HG03439 (cell line): ENCODE measurements at regions not wholly inside any gene's neighbourhood (a gene's known extent, or its start where the extent isn't known, plus 50 kb on each side); places are given as distances from the start of the nearest gene placed in this dataset.
"Not testable (repeated sequence)": the region's sequence is repeated elsewhere in the genome, so short reads cannot be mapped to it uniquely, and the experiment has no call there.

Source experiments
- ATAC-seq: cut with Tn5 transposase; IDR thresholded peaks from one replicate; pipeline ENCODE4 v1.9.1; 2021; ENCODE audit warnings: mild to moderate bottlenecking, moderate library complexity; ENCODE audit not compliant: unreplicated experiment

DNA sequence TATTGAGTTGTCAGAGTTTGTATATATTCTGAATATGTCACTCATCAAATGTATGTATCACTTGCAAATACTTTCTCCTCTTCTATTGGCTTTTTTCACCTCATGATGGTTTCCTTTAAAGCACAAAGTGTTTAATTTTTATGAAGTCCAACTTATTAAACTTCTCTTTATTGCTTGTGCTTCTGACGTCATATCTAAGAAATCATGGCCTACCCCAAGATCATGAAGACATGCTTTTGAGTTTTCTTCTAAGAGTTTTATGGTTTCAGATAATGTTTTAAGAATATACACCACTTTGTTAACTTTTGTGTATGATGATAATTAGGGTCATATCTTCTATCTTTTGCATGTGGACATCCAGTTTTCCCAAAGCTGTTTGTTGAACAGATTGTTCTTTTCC is 417.2 kb upstream of the ATP10A start:
- no peak for ATAC-seq

DNA sequence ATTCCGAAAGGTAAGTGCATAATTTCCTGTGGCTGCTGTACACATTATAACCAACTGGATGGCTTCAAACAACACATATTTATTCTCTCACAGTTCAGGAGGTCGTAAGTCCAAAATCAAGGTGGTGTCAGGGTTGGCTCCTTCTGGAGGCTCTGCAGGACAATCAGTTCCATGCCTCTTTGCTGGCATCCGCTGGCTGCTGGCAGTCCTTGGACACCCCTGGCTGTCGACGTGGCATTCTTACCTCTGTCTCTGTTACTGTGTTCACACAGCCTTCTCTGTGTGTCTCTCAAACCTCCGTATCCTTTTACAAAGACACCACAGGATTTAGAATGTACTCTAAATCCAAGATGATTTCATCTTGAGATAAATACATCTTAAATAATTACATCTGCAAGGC is 398.8 kb upstream of the ATP10A start:
- no peak for ATAC-seq

DNA sequence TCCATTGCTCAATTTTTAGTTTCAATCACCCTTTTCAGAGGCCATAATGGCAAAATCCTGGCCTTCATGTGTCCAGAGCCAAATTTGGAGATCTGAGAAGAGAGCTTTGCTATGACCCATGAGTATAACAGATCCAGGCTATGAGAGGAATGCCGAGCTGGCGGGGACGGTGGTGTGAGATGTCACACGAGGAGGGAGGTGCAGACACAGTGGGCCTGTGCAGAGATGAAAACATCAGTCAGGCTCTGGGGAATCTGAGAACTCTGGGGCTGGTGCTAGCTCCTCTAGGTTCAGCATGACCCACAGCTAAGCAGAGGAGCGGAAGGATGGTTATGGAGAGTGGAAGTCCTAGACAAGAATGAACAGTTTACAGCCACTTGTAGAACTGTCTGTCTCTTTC is 398.3 kb upstream of the ATP10A start:
- no peak for ATAC-seq

DNA sequence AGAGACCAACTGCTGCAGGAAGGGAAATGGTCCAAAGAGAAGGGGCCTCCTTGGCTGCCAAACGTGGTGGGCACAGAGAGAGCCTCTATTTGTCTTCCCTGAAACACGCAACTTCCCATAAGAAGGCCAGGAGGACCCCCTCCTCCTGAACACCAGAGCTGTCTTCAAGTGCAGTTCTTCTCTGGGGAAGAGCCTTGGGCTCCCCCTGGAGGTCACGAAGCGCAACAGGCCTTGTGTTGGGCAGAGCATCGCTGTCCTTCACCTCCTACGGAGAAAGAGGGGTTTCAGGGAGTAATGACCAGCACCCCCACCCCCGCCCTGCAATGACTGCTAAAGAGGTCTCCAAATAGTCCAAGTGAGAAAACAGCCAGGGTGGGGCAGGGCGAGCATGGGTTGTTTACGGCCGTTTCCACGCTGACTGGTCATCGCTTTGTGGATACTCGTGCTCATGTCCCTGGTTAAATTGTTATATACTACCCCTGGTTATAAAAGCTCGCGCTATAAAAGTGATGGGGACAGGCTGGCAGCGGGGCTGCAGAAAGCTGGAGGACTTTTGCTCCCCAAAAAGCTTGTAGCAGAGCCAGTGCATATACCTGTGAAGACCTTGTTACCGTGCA is 397.5 kb upstream of the ATP10A start:
- ATAC-seq, result no peak

DNA sequence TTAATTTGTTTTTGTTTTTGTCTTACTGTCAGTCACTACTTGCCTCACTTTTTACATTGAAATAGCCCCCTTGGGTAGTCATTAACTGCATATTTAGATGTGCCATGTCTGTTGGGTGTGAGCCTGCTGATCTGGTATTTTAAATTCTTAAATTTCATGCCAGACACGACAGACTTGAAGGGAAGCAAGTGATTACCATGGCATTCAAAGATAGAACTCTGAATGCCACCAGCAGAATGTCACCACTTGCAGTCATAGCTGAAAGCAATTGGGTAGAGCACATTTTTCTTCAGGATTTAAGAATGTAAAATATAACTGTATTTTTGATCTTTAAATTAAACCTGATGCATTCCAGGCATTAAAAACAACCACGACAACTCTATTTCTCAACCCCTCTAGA is 396.5 kb upstream of the ATP10A start:
- ATAC-seq, result no peak

DNA sequence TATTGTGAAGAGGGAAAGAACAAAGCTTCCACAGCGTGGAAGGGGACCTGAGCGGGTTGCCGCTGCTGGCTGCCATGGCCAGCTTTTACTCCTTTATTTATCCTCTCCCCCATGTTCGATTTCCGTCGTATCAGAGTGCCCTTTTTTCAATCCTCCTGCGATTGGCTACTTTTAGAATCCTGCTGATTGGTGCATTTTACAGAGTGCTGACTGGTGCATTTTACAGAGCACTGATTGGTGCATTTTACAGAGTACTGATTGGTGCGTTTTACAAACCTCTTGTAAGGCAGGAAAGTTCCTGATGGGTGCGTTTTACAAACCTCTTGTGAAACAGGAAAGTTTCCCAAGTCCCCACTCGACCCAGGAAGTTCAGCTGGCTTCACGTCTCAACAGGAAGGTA is 381.7 kb upstream of the ATP10A start:
- not testable (repeated sequence) for ATAC-seq

DNA sequence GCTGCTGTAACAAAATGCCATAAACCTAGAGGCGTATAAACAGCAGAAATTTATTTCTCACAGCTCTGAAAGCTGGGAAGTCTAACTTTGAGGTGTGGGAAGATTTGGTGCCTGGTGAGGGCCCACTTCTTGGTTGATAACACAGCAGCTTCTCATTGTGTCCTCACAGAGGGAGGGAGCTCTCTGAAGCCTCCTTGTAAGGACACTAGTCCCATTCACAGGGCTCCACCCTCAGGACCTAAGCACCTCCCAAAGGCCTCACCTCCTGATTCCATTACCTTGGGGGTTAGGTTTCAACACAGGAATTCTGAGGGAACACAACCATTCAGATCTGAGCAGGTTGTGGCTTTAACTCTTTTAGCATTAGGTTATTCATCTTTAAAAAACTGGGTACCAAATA is 380.3 kb upstream of the ATP10A start:
- no peak for ATAC-seq

DNA sequence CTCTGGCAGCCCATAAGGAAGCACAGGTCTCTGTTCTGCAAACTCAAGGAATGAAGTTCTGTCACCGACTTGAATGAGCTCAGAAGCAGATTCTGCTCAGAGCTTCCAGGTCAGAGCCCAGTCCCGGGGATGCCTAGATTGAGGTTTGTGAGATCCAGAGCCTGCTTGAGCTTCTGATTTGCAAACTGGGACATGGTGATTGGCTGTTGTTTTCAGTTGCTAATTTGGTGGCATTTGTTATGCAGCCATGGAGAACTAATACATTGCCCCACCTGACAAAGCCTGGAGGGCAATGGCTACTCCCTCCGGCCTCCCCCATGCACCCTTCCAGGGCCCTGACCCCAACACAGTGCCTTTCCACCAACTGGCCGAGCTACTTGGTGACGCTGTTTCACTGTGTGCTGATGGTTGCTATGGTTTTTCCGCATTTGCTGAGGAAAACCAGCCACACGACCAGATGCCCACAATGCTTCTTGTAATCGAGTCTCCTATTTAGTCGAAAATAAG is 379.5 kb upstream of the ATP10A start:
- no peak for ATAC-seq

DNA sequence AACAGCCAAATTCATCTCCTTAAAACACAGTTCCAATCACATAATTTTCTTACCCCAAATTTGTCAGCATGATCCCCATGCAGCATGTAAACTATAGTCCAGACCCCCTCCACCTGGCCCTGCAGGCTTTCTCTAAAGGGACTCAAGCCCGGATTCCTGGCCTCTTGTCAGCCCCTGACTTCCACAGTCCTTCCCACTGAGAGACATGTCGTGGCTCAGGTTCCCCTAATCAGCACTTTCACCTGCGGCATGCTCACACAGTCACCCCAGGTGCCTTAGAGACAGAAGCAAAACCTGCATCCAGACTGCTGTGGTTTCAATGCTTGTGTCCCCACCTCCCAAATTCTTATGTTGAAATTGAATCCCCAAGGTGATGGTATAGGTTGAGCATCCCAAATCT is 372.7 kb upstream of the ATP10A start:
- no peak for ATAC-seq

DNA sequence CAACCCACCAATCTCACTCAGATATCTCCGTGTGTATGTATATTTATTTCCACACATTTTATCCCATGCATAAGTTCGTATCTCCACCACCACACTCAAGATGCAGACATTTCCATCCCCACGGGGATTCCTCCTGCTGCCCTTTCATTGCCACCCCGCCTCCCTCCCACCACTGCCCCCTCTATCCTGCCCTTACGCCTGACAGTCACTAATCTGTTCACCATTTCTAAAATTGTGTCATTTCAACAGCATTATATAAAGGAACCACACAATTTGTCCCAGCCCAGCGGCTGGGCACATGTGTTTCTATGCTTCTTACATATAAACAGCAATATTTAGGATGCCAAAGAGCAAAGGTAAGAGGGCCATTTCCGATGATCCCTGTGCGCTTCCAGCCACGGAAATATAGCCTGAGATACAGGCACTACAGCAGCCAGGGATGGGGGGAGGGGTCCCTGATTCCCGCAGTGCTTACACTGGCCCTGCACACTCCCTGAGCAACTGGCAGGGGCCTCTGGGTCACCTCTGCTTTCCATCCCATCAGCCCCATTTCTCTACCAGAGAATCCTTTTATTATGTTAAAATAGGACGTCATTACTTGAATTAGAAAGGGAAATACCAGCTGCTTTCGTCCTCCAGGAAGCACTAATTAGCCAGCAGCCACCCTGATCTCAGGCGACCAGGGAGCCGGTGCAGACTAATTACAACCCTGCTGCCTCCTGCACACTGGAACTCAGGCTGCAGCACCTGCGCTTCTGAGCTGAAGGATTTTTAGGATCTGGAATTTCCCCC is 372.0 kb upstream of the ATP10A start:
- no peak for ATAC-seq

DNA sequence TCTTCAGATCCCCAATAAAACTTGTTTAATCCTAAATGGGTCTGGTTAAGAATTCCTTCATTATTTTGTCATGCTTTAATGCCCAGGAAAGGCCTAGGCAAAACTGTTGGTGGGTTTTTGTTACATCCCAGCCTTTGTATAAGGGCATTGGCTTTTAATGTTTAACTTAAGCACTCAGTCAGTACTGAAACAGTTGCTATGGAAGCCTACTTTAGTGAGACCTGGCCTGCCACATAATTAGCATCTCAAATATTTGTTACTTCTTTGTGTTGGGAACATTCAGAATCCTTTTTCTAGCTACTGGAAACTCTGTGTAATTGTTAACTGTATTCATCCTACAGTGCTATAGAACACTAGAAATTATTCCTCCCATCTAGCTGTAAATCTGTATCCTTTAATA is 369.6 kb upstream of the ATP10A start:
- ATAC-seq, result no peak

DNA sequence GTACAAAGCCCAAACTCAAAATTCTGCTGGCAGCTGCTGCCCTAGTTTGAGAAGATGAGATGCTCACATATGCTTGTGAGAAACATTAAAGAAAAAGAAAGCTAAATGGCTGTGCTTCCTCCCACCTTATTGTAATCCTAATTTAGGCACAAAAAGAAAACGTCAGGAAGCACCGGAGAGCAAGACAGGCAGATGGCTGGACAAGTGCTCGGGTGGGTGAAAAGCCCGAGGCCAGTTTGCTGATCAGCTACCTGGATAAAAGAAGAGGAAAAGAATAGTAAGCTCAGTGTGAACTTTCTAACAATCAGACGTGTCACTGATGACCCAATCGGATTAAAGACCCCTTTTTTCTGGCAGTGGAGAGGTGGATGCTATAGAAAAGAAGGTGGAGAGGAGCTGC is 368.0 kb upstream of the ATP10A start:
- no peak for ATAC-seq

DNA sequence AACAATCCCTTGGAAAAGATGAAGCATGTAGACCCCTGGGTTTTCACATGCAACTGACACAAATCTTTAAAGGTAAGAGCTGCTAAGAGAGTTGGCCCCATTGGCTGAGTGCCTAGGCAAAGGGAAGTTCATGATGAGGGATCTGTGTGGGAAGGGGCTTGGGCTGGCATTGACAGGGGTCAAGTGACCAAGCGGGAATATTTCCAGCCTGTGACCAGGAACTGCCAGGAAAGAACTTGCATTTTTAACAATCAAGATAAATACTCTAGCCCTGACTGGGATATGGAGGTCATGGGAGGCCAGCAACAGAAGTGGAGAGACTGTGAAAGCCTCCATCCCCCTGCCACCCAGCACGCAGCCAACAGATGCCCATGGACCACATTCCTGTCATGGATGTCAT is 361.1 kb upstream of the ATP10A start:
- ATAC-seq, result no peak

DNA sequence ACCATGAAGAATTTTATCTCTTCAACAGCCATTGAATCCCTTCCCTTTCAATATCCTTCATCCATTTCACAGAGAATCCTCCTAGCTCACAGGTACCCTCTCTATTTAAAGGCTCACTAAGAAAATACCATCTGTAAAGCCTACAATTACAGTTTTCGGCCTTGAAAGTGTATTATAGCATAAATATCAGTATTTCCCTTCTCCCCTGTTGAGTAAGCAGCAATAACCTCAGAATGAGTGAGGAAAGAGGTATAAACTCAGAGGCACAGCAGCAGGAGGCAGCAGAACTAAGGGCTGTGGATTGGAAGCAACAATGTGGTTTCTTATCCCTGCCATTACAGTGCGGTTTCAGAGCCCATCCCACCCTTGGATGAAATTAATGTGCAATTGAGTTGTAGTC is 360.6 kb upstream of the ATP10A start:
- ATAC-seq, result no peak

DNA sequence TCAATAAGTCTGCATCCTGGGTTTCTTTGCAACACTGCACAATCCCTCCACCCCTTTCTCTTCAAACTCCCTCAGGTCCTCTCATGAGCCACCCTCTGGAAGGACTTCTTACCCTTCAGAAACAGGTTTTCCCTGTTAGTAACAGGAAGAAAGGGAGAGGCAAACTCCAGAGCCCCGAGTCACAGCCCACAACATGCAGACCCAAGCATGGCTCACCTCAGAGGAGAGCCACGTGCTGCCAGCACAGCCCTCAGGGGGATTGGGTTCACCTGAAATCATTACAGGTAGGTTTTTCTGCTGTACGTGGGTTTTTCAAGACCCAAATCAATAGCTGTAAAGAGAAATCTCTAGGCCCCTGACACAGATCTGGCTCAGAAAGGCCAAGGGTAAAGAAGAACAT is 359.7 kb upstream of the ATP10A start:
- no peak for ATAC-seq

DNA sequence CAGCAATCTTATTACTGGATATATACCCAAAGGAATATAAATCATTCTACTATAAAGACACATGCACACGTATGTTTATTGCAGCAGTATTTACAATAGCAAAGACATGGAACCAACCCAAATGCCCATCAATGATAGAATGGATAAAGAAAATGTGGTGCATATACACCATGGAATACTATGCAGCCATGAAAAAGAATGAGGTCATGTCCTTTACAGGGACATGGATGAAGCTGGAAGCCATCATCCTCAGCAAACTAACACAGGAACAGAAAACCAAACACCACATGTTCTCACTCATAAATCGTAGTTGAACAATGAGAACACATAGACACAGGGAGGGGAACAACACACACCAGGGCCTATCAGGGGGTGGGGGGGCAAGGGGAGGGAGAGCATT is 353.9 kb upstream of the ATP10A start:
- not testable (repeated sequence) for ATAC-seq

DNA sequence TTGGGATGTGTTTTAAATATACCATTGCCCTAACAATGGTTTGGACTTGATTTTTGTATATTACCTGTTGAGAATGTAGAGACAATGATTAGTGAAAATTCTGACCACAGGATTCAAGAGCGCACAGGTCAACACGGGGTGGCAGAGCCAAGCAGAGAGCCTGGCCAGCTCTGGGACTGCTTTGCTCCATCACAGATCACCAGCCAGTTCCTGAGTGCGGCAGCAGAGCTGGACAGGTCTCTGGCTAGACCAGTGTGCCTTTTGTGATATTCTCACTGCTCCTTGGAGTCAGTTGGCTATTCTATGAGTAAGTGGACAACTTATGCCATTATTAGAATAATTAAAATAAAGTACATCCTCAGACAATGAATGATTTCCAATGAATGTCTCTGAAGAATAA is 351.2 kb upstream of the ATP10A start:
- no peak for ATAC-seq

DNA sequence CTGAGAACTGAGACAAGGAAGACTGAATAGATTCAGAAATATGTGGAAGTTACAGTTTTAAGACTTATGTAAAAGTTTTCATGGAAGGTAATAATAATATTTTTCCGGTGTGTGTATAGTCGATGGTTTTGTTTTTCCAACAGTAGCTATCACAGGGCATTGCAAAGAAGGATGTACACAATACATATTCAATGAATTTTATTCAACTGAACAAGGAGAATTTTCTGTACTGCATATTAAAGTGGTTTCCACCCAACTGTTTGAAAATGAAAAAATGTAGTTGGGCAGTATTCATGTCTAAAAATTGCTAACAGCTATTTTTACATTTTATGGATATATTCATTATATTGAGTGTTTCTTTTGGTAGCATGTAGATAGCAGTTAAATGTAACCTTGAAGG is 350.3 kb upstream of the ATP10A start:
- ATAC-seq, result no peak

DNA sequence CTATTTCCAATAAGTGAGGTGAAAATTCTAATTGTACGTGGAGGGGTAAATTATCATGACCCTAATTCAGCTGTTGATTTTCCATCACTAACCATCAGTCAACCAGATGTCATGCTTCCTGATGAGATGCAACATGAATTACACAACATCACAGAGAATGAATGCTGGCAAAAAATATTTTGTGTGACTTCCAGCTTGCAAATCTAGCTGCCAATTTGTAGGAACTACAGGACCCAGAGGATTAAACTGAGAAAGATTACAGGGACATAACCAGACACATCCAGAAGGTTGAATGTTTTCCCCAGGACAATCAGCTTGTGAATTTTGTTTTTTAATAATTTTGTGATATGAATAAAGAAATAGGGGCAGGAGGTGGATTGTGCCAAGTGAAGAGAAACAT is 349.0 kb upstream of the ATP10A start:
- ATAC-seq, result no peak

DNA sequence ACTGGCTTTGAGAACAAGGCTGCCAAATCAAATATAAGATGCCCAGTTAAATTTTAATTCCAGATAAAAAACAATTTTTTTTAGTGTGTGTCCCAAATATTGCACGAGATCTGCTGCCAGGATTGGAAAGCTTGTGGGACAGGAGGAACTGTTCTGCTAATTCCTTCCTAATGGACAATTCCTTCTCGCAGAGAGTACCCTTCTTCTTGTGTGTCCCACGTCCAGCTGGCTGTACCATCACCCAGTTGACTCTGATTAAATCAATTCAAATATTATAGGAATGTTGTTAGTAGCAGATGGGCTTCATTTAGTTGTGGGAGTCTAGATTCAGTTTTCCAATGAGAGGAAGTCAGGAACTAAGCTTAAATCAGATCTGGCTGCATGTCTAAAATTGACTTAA is 347.9 kb upstream of the ATP10A start:
- no peak for ATAC-seq

DNA sequence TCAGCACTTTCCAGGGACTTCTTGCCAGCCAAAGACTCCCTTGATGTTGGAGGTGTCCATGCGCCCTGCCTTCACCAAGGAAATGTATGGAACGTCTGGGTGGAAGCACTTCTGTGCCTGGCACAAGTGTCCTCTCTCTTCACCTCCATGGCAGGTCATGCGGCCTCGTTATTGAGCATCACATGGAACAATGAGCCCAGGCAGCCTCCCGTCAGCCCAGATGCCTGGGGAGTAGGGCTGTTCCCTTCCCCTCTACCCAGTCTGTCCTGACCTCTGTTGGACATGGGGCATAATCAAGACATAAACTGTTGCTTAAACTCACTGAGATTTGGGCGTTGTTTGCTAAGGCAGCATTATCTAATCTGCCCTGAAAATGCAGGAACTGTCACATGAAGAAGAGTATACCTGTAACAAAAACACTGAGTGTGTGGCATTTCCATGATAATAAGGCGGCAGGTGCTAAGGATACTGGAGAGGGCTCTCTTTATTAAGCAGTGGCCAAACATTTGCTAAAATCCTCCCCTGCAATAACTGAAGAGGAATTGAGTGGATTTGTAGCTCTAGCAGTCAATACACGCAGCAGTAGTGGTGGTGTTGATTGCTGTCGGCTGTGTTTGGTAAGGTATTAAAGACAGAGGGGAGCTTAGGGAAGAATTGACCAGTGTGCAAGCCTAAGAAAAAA is 338.2 kb upstream of the ATP10A start:
- ATAC-seq, result no peak

DNA sequence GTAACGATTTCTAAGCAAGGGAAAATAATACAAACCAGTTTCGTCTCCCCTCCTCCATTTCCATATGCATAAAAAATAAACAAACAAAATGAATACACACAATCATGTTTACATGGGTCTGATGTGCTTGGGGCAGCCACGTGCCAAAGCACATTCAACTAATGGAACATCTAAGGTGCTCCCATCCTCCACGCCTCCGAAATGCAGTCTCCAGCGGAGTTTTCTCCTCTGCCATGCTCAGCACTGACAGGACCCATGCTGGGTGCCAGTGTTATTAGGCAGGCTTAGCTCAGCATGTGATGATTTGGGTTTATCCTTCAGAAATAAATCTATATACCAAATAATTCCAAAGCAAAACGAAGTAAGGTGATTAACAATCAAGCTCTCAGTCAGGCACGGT is 337.3 kb upstream of the ATP10A start:
- ATAC-seq, result no peak
